ENCODE measurements at regions not wholly inside any gene's neighbourhood (a gene's known extent, or its start where the extent isn't known, plus 50 kb on each side); places are given as distances from the start of the nearest gene placed in this dataset.

- ChIA-PET POLR2A (ENCODE audit: unreplicated experiment) (no interaction called here), CTCF (no interaction called here)
- no peak overlapping the region for H3K27ac ChIP-seq (ENCODE audit: low read length)
- H3K9me2 ChIP-seq (replicated peaks; ENCODE audit: low read length): no peaks in the 10 kb centered on the region
- no peaks in the 10 kb centered on the region for H3K79me2 ChIP-seq (ENCODE audit: low read length)
- H3K27me3 ChIP-seq (ENCODE audit: low read length): no peaks in the 10 kb centered on the region
- H3K9me3 ChIP-seq (ENCODE audit: low read length): no peaks in the 10 kb centered on the region
- no peak overlapping the region for H3K4me3 ChIP-seq (ENCODE audit: low read length)
- peaks cover 35% of the 10 kb centered on the region for H3K4me1 ChIP-seq (ENCODE audit: insufficient read depth, low read length)
- H3F3A ChIP-seq (ENCODE audit: low read length, unreplicated experiment): no peaks in the 10 kb centered on the region
- peak; percentile 54 for DNase-seq
- H4K20me1 ChIP-seq (ENCODE audit: low read length): no peaks in the 10 kb centered on the region
- intact Hi-C loops (cut with micrococcal nuclease): no loop called here
- no peak overlapping the region for H2AFZ ChIP-seq (ENCODE audit: low read length)
- no TSS peak for BruUV-seq (replicated peaks)
- no peaks in the 10 kb centered on the region for H3K36me3 ChIP-seq (ENCODE audit: low read depth, low read length)
- no peak overlapping the region for H3K9ac ChIP-seq (ENCODE audit: low read length)
- peak; percentile 16; the same call in 1 of the 2 replicates for ATAC-seq
- TF ChIP-seq EZH2phosphoT487 (IDR thresholded peaks at IDR 0.05; ENCODE audit: borderline replicate concordance, low read length) (no peak), EZH2 (IDR thresholded peaks at IDR 0.05; ENCODE audit: low read length, unreplicated experiment) (no peak), CTCF (conservative IDR thresholded peaks at IDR 0.05; ENCODE audit: low read depth, low read length) (no peak)
- no peak overlapping the region for H3K4me2 ChIP-seq (ENCODE audit: low read length)
These were observed 69.6 kb upstream of the ZNF184 start for GRCh38 chr6:27542485-27542884.

DNA sequence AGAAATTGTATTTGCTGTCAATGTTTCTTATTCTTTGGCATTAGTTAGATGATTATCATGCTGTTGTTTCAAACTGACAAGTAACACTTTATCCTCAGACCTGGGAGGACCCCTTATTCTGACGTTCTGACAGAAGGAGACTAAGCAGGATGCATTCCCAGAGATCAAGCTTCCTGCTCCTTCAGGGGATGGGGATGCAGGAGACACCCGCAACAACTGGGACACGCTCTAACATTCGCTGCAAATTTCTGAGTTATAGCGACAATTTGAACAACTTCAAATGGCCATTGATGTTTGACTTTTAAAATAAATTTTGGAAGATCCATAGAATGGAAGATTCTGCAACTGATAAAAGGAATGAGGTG, 69.0 kb upstream of the ZNF184 start:
- Histone ChIP-seq H4K20me1 (ENCODE audit: low read length) (no peaks in the 10 kb centered on the region), H3K79me2 (ENCODE audit: low read length) (no peaks in the 10 kb centered on the region), H3K9me3 (ENCODE audit: low read length) (no peaks in the 10 kb centered on the region), H3K9ac (ENCODE audit: low read length) (no peak overlapping the region), H2AFZ (ENCODE audit: low read length) (no peak overlapping the region), H3K4me1 (ENCODE audit: insufficient read depth, low read length) (peaks cover 38% of the 10 kb centered on the region), H3K36me3 (ENCODE audit: low read depth, low read length) (no peaks in the 10 kb centered on the region), H3K27me3 (ENCODE audit: low read length) (no peaks in the 10 kb centered on the region), H3K4me2 (ENCODE audit: low read length) (peak overlapping the region; percentile 73; the same call in 1 of the 2 replicates), H3K27ac (ENCODE audit: low read length) (no peak overlapping the region), H3K9me2 (replicated peaks; ENCODE audit: low read length) (no peaks in the 10 kb centered on the region), H3F3A (ENCODE audit: low read length, unreplicated experiment) (no peaks in the 10 kb centered on the region), H3K4me3 (ENCODE audit: low read length) (no peak overlapping the region)
- CTCF ChIA-PET: no interaction called here
- ATAC-seq: no peak
- TF ChIP-seq EZH2phosphoT487 (IDR thresholded peaks at IDR 0.05; ENCODE audit: borderline replicate concordance, low read length) (no peak), EZH2 (IDR thresholded peaks at IDR 0.05; ENCODE audit: low read length, unreplicated experiment) (no peak), CTCF (conservative IDR thresholded peaks at IDR 0.05; ENCODE audit: low read depth, low read length) (no peak)
- POLR2A ChIA-PET (ENCODE audit: unreplicated experiment): no interaction called here
- intact Hi-C loops (cut with micrococcal nuclease): no loop called here
- DNase-seq: no peak
- BruUV-seq (replicated peaks): no TSS peak

- H4K20me1 ChIP-seq (ENCODE audit: low read length): no peaks in the 10 kb centered on the region
- ATAC-seq (peak; percentile 42; the same call in 1 of the 2 replicates), DNase-seq (peak; percentile 61)
- no peak for TF ChIP-seq EZH2phosphoT487 (IDR thresholded peaks at IDR 0.05; ENCODE audit: borderline replicate concordance, low read length)
- TF ChIP-seq CTCF (conservative IDR thresholded peaks at IDR 0.05; ENCODE audit: low read depth, low read length): no peak
- no peak for TF ChIP-seq EZH2 (IDR thresholded peaks at IDR 0.05; ENCODE audit: low read length, unreplicated experiment)
- H3K9me2 ChIP-seq (replicated peaks; ENCODE audit: low read length): no peaks in the 10 kb centered on the region
- H3K4me1 ChIP-seq (ENCODE audit: insufficient read depth, low read length): peaks cover 38% of the 10 kb centered on the region
- H3K36me3 ChIP-seq (ENCODE audit: low read depth, low read length): no peaks in the 10 kb centered on the region
- no peaks in the 10 kb centered on the region for H3F3A ChIP-seq (ENCODE audit: low read length, unreplicated experiment)
- H3K4me3 ChIP-seq (ENCODE audit: low read length): peak overlapping the region; percentile 57
- H3K9ac ChIP-seq (ENCODE audit: low read length): no peak overlapping the region
- H3K27ac ChIP-seq (ENCODE audit: low read length): no peak overlapping the region
- no peaks in the 10 kb centered on the region for H3K79me2 ChIP-seq (ENCODE audit: low read length)
- no peaks in the 10 kb centered on the region for H3K9me3 ChIP-seq (ENCODE audit: low read length)
- ChIA-PET POLR2A (ENCODE audit: unreplicated experiment) (no interaction called here), CTCF (no interaction called here)
- H2AFZ ChIP-seq (ENCODE audit: low read length): peak overlapping the region; percentile 56
- intact Hi-C loops (cut with micrococcal nuclease): no loop called here
- H3K27me3 ChIP-seq (ENCODE audit: low read length): no peaks in the 10 kb centered on the region
- H3K4me2 ChIP-seq (ENCODE audit: low read length): peak overlapping the region; percentile 73
- no TSS peak for BruUV-seq (replicated peaks)
These were observed 68.5 kb upstream of the ZNF184 start for GRCh38 chr6:27541212-27541932.

All from PC-3 (cell line).